AG04450 (cell line): ENCODE measurements at regions not wholly inside any gene's neighbourhood (a gene's known extent, or its start where the extent isn't known, plus 50 kb on each side); places are given as distances from the start of the nearest gene placed in this dataset.
A peak's percentile ranks its signal among the peaks of the same experiment; 100 is the strongest.

Experiments used
- CTCF ChIA-PET: fragments of 300-600, 350-600 bp; formaldehyde crosslinking; extraction: SDS; loops from one replicate; lab custom pipeline; 2022; ENCODE audit warnings: antibody characterized with exemption, inconsistent platforms; lab: Charles Lee
- POLR2A ChIA-PET: fragments of 350-600 bp; formaldehyde crosslinking; extraction: SDS; loops from one replicate; lab custom pipeline; 2021; ENCODE audit warnings: antibody characterized with exemption, inconsistent platforms; lab: Yijun Ruan, JAX
- DNase-seq: peaks from one replicate; pipeline ENCODE4 v3.0.0-alpha.2; 2011; ENCODE audit warnings: low read depth, low spot score
- H3K27ac ChIP-seq: one replicate; pipeline ENCODE4 v1.5.1; 2012; ENCODE audit warnings: low read depth, low read length, control low read depth
- H3K27me3 ChIP-seq: one replicate; pipeline ENCODE4 v1.6.0; 2012; ENCODE audit warnings: low read length; ENCODE audit not compliant: control insufficient read depth, insufficient read depth
- H3K4me3 ChIP-seq: 2 replicates; pipeline ENCODE4 v1.5.1; 2011; ENCODE audit warnings: mild to moderate bottlenecking, low read depth, low read length, control low read depth
- H3K9me3 ChIP-seq: 2 replicates; pipeline ENCODE4 v1.5.1; 2012; ENCODE audit warnings: low read length; ENCODE audit not compliant: control insufficient read depth, insufficient read depth
- TF ChIP-seq, protein P1 (sequence below): IDR thresholded peaks from 2 replicates; pipeline ENCODE4 v1.5.1; 2011; ENCODE audit warnings: low read depth, low read length, control low read depth, inconsistent platforms

DNA sequence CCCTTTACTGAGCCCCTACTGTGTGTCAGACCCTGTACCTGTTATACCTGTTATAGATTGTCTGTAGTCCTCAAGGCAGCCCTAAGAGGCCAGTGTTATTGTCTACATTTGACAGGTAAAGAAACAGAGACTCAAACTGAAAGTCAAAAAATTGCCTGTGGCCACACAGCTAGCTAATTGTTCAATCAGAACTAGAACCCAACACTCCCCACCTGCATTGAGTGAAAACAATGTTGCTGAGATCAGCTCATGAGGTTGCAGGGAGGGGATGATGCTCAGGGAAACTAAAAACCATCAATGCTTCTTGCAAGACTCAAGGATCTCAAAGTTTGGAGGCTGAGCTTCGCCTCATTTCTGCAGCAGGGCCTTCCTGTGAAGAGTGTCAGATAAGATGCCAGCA is 109.5 kb upstream of the LMO4 start:
- TF ChIP-seq, protein P1, sequence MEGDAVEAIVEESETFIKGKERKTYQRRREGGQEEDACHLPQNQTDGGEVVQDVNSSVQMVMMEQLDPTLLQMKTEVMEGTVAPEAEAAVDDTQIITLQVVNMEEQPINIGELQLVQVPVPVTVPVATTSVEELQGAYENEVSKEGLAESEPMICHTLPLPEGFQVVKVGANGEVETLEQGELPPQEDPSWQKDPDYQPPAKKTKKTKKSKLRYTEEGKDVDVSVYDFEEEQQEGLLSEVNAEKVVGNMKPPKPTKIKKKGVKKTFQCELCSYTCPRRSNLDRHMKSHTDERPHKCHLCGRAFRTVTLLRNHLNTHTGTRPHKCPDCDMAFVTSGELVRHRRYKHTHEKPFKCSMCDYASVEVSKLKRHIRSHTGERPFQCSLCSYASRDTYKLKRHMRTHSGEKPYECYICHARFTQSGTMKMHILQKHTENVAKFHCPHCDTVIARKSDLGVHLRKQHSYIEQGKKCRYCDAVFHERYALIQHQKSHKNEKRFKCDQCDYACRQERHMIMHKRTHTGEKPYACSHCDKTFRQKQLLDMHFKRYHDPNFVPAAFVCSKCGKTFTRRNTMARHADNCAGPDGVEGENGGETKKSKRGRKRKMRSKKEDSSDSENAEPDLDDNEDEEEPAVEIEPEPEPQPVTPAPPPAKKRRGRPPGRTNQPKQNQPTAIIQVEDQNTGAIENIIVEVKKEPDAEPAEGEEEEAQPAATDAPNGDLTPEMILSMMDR: no peak
- H3K4me3 ChIP-seq: no peak overlapping the region
- DNase-seq: no peak
- peaks cover 3% of the 10 kb centered on the region; the same call in 1 of the 2 replicates for H3K9me3 ChIP-seq
- ChIA-PET CTCF (no interaction called here), POLR2A (no interaction called here)
- H3K27ac ChIP-seq: no peak overlapping the region
- H3K27me3 ChIP-seq: no peaks in the 10 kb centered on the region

DNA sequence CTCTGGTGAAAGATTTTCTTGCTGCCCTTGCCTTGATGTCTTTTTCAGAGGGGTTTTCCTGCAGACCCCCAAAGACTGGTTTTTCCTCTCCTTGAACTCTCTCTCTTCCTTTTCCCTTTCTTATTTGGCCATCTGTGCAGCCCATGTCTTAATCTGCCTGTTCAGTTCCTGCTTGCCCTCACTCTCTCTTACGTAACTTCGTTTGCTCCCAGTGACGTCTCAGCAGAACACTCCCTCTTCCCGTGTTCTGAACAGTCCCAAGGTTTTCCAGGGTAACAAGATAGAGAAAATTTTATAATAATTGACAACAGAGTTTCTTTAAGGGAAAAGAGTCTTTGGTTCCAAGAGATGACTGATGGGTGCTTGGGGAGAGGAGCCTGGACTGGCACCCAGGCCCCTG is 109.1 kb upstream of the LMO4 start:
- TF ChIP-seq, protein P1: no peak
- DNase-seq: no peak
- POLR2A ChIA-PET: no interaction called here
- Histone ChIP-seq H3K4me3 (no peak overlapping the region), H3K9me3 (peaks cover 3% of the 10 kb centered on the region; the same call in 1 of the 2 replicates), H3K27me3 (no peaks in the 10 kb centered on the region), H3K27ac (no peak overlapping the region)
- CTCF ChIA-PET: no interaction called here

DNA sequence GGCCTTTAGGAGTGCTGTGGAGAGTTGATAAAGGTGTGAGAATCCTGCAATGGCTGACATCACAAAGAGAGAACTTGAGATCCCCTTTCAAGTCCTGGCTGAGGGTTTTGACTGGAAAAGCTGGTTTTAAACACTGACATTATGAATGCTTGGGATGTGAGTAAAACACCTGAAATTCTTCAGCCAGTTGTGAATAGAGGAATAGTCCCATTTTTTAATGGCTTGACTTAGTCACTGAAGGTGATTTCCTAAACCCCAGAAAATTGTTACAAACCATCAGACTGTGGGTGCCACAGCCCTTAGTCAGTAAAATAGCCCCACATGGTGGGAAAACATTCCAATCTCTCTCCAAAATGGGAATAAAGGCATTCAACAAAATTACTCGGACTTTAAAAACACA is 107.7 kb upstream of the LMO4 start:
- ChIA-PET POLR2A (no interaction called here), CTCF (no interaction called here)
- DNase-seq: no peak
- H3K9me3 ChIP-seq: no peaks in the 10 kb centered on the region; the same call in 1 of the 2 replicates
- no peak overlapping the region for H3K4me3 ChIP-seq
- TF ChIP-seq, protein P1: no peak
- H3K27me3 ChIP-seq: no peaks in the 10 kb centered on the region
- H3K27ac ChIP-seq: no peak overlapping the region

DNA sequence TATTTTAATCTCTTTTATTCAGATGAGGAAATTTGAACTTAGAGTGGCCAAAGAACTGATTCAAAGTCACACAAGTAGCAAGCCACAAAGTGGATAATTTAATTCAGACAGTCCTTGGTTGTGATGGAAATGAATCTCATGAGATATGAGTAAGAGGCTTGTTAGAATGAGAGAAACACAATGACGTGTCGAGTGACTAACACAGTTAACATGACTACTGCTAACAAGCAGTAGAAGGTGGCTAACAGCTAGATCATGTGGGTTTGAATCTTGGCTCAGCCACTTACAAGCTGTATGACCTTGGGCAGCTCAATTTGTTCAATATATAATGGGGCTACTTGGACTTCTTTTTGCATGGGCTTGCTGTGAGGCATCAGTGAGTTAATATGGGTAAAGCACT is 104.5 kb upstream of the LMO4 start:
- POLR2A ChIA-PET: interaction anchor here (0.8 kb wide), 1 partner anchor 74 kb away, joined by 3 read pairs; no protein-coding TSS in a partner anchor
- TF ChIP-seq, protein P1: no peak
- H3K27ac ChIP-seq: peak overlapping the region; percentile 55
- CTCF ChIA-PET: interaction anchor here (0.6 to 1.0 kb wide), 3 partner anchors 56 to 103 kb away, joined by 3 to 10 read pairs (median 4); no protein-coding TSS in a partner anchor
- DNase-seq: peak; percentile 90
- H3K4me3 ChIP-seq: no peak overlapping the region
- H3K9me3 ChIP-seq: no peaks in the 10 kb centered on the region
- no peaks in the 10 kb centered on the region for H3K27me3 ChIP-seq

DNA sequence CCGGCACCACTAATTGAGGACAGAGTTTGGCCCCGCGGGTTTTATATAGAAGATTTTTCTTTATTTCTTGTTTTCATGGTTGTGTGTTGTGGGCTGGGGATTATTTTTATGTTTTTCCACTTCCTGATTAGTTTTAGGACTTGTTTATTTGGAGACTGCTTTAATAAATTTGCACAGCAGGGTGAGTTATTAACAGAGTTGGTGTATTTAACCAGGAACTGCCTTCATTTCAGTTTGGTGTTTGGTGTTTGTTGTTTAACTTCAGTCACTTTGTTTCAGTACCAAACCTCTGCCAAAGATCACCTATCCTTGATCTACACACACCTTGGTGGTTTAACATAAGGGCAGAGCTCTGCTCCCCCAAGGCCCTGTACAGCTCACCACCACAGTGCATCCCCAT is 103.5 kb upstream of the LMO4 start:
- Histone ChIP-seq H3K27ac (peak overlapping the region; percentile 55), H3K9me3 (no peaks in the 10 kb centered on the region), H3K4me3 (no peak overlapping the region), H3K27me3 (no peaks in the 10 kb centered on the region)
- TF ChIP-seq, protein P1: no peak
- ChIA-PET CTCF (interaction anchor here (1.0 kb wide), 1 partner anchor 102 kb away, joined by 3 read pairs; no protein-coding TSS in a partner anchor), POLR2A (no interaction called here)
- no peak for DNase-seq
